NOMO-1 treated with DMSO at 0.1 percent for 48 hours (cell line): ENCODE measurements at regions not wholly inside any gene's neighbourhood (a gene's known extent, or its start where the extent isn't known, plus 50 kb on each side); places are given as distances from the start of the nearest gene placed in this dataset.

Experiments used
- DNase-seq: peaks from one replicate; lab custom pipeline; 2025; ENCODE audit not compliant: unreplicated experiment; lab: John Stamatoyannopoulos, UW

GRCh38 chr17:79452706-79453105 is 158.1 kb downstream of the RBFOX3 start:
- DNase-seq: no peak

GRCh38 chr17:79451167-79451566 is 159.7 kb downstream of the RBFOX3 start:
- DNase-seq: no peak

- no peak for DNase-seq
Observed at GRCh38 chr17:79446399-79447009, 164.3 kb downstream of the RBFOX3 start.

- DNase-seq: no peak
Observed at GRCh38 chr17:79444198-79444597, 166.7 kb downstream of the RBFOX3 start.

- no peak for DNase-seq
Observed at GRCh38 chr17:79443026-79443425, 167.8 kb downstream of the RBFOX3 start.

- no peak for DNase-seq
Observed at GRCh38 chr17:79441356-79442160, 169.3 kb downstream of the RBFOX3 start.

- DNase-seq: no peak
Observed at GRCh38 chr17:79440251-79440650, 170.6 kb downstream of the RBFOX3 start.

GRCh38 chr17:79439493-79439892 is 171.4 kb downstream of the RBFOX3 start:
- DNase-seq: no peak

- no peak for DNase-seq
Observed at GRCh38 chr17:79438546-79439334, 172.1 kb downstream of the RBFOX3 start.

GRCh38 chr17:79438058-79438457 is 172.8 kb downstream of the RBFOX3 start:
- no peak for DNase-seq

GRCh38 chr17:79437081-79437480 is 173.8 kb downstream of the RBFOX3 start:
- no peak for DNase-seq

GRCh38 chr17:79435962-79436361 is 174.9 kb downstream of the RBFOX3 start:
- no peak for DNase-seq

- no peak for DNase-seq
Observed at GRCh38 chr17:79435296-79435695, 175.6 kb downstream of the RBFOX3 start.

- no peak for DNase-seq
Observed at GRCh38 chr17:79434215-79434614, 176.6 kb downstream of the RBFOX3 start.

GRCh38 chr17:79433379-79433778 is 177.5 kb downstream of the RBFOX3 start:
- DNase-seq: no peak

GRCh38 chr17:79431175-79431574 is 179.7 kb downstream of the RBFOX3 start:
- DNase-seq: no peak

GRCh38 chr17:79429864-79430494 is 180.9 kb downstream of the RBFOX3 start:
- no peak for DNase-seq

GRCh38 chr17:79428988-79429387 is 181.9 kb downstream of the RBFOX3 start:
- DNase-seq: no peak

- no peak for DNase-seq
Observed at GRCh38 chr17:79427621-79428539, 183.0 kb downstream of the RBFOX3 start.

- DNase-seq: no peak
Observed at GRCh38 chr17:79425686-79426085, 185.2 kb downstream of the RBFOX3 start.
